LNCaP clone FGC (cell line): ENCODE measurements at regions not wholly inside any gene's neighbourhood (a gene's known extent, or its start where the extent isn't known, plus 50 kb on each side); places are given as distances from the start of the nearest gene placed in this dataset.

Experiments used
- DNase-seq: peaks from one replicate; pipeline ENCODE4 v3.0.0-alpha.2; 2011; ENCODE audit warnings: low read depth
- H3K4me3 ChIP-seq: 2 replicates; pipeline ENCODE4 v1.5.1; 2011; ENCODE audit warnings: mild to moderate bottlenecking, low read depth, low read length, control low read depth
- CTCF ChIP-seq: IDR thresholded peaks from 2 replicates; pipeline ENCODE4 v1.5.1; 2012; ENCODE audit warnings: mild to moderate bottlenecking; ENCODE audit not compliant: control insufficient read depth, insufficient read depth; ENCODE audit errors: extremely low read depth

- no peak for TF ChIP-seq CTCF
Observed at GRCh38 chr2:137800386-137800785, 163.9 kb upstream of the HNMT start.

DNA sequence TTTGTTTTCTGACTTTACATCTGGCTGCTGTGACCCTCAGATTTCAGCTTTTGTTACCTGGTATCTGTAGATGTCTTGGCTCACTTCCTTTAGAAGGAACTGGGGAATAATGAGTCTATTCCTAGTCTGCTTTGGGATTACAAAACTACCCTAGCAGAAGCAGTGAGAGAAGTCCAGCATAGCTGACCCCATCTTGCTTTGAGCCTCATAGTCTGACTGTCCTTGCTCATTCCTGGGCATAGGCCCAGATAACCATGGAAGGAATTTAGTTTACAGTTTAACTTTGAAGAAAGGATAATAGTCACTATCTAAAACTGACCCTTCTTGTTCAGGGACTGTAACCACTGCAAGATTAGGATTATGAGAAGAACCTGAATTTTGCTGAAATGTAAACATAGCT, 163.0 kb upstream of the HNMT start:
- DNase-seq, result no peak
- no peak overlapping the region for H3K4me3 ChIP-seq
- TF ChIP-seq CTCF, result no peak

More at GRCh38 chr2:137800386-137800785, 163.9 kb upstream of the HNMT start:
- H3K4me3 ChIP-seq, result no peak overlapping the region
- DNase-seq, result no peak

DNA sequence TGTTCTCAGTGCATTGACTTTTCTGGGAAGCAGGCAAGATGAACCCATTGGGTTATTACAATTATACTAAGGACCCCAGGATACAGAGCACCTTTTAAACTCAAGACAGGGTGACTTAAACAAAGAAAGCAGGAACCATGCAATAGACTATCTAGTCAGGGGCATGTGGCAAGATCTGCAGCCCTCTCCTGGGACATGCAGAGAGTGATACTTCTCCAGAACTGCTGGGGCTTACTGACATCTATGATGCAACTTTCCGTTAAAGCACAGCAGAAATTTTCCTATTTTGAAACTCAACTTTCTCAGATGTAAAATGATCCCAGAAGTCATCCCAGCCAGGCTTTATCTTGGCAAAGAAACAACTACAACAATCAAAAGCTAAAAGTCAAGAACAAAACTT, 162.2 kb upstream of the HNMT start:
- no peak for DNase-seq
- TF ChIP-seq CTCF, result no peak
- H3K4me3 ChIP-seq, result no peak overlapping the region

DNA sequence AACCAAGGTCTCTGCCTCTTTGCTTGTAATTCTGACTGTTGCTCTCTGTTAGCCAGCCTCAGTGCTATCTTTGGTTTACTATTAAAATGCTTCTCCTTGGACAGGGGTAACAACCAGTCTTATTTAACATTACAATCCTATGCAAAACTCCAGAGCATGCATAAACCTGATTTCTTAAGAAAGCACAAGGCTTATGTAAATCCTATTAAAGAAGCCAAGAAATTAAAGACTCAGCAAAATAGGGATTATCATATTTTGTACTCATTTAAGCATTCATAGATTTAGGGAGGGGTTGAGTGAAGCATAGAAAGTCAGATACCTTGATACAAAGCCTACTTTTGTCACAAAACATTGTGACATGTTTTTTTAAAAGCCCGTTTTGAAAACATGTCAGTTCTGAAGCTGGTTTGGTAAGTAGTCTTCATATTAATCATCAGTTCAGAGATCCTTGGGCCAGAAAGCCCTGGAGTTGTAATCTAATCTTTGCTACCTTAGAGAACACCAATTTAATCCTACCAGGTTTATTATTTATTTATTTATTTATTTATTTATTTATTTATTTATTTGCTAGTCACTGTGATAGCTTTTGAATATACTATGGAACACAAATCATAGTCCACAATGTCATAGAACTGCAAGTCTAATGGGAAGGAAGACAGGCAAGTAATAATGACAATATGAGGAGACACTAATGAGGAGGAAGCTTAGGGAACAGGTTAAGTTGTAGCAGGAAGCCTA, 158.0 kb upstream of the HNMT start:
- H3K4me3 ChIP-seq, result no peak overlapping the region
- no peak for TF ChIP-seq CTCF
- no peak for DNase-seq

DNA sequence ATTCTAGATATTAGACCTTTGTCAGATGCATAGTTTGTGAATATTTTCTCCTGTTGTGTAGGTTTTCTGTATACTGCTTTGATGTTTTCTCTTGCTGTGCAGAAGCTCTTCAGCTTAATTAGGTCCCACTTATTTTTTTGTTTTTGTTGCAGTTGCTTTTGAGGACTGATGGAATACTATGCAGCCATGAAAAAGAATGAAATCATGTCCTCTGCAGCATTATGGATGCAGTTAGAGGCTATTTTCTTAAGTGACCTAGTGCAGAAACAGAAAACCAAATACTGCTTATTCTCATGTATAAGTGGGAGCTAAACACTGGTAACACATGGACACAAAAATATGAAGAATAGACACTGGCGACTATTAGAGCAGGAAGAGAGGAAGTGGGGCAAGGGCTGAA, 155.0 kb upstream of the HNMT start:
- no peak overlapping the region for H3K4me3 ChIP-seq
- no peak for TF ChIP-seq CTCF
- no peak for DNase-seq

DNA sequence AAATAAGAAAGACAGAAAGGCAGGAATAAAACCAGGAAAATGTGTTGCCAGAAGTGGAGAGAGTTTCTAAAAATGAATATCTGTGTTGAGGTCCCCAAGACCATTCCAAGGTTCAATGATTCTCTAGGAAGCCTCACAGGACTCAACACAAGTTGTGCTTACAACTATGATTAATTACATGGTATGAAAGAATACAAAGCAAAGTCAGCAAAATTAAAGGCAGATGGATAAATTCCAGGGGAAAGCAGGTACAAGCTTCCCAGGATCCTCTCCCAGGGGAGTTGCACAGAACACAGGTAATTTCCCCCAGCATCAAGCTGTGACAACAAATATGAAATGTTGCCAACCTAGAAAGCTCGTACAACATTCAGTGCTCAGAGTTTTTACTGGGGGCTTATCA, 154.4 kb upstream of the HNMT start:
- no peak for TF ChIP-seq CTCF

GRCh38 chr2:137812517-137812916, 151.8 kb upstream of the HNMT start:
- no peak overlapping the region for H3K4me3 ChIP-seq
- no peak for TF ChIP-seq CTCF
- no peak for DNase-seq

More for the DNA sequence above, 154.4 kb upstream of the HNMT start:
- no peak overlapping the region for H3K4me3 ChIP-seq
- no peak for DNase-seq
